ENCODE measurements at regions not wholly inside any gene's neighbourhood (a gene's known extent, or its start where the extent isn't known, plus 50 kb on each side); places are given as distances from the start of the nearest gene placed in this dataset.

DNA sequence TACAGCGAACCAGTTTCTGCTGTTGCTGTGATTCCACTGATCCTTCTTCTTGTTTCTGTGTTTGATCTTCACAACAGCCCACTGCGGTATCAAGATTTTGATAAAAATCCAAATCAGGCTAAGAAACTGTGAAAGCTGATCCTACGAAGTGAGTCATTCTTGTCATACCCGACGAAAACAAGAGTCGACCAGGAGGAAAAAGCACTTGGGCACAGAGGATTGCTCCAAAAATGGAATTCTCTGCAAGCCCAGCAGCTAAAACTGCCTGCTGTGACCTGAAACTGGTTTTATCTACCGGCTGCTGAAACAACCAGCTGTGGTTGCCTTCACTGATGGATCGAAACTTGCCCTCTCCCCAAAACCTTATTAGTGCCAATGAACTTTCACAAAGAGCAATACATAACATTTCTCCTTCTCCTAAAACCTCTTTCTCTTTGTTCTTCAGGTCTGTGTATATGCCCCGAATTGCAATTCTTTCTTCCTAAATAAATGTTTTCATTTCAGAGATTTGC is 607.0 kb upstream of the PRKX start:
- Histone ChIP-seq H3K4me1 (ENCODE audit: control insufficient read depth, insufficient read depth, low read length) (no peaks in the 10 kb centered on the region), H3K36me3 (ENCODE audit: control insufficient read depth, insufficient read depth, low read length) (no peaks in the 10 kb centered on the region), H3K27me3 (ENCODE audit: control insufficient read depth, insufficient read depth, low read length) (no peaks in the 10 kb centered on the region), H3K4me3 (ENCODE audit: low read length) (peak overlapping the region; percentile 8), H3K9ac (ENCODE audit: low read length) (no peak overlapping the region), H3K27ac (ENCODE audit: low read depth, low read length) (no peak overlapping the region)

DNA sequence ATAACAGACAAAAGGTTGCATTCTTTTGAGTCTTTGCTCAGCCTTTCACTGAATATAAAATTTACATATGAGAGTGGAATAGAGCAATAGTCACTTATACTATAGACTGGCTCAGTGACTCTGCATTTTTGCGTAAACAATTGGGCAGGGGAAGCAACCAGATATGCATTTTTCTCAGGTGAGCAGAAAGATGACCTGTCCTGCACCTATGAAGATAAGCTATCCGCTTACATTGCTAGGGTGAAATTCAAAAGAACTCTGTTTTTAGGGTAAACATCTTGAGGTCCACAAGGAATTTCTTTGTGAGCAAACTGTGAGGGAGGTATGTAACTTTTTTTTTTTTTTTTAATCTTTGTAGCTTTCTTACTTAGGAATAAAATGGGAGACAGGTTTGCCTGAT is 602.4 kb upstream of the PRKX start:
- no peak overlapping the region for H3K9ac ChIP-seq (ENCODE audit: low read length)
- H3K27ac ChIP-seq (ENCODE audit: low read depth, low read length) = no peak overlapping the region
- H3K36me3 ChIP-seq (ENCODE audit: control insufficient read depth, insufficient read depth, low read length) = no peaks in the 10 kb centered on the region
- H3K4me1 ChIP-seq (ENCODE audit: control insufficient read depth, insufficient read depth, low read length) = no peaks in the 10 kb centered on the region
- H3K4me3 ChIP-seq (ENCODE audit: low read length) = no peak overlapping the region
- no peaks in the 10 kb centered on the region for H3K27me3 ChIP-seq (ENCODE audit: control insufficient read depth, insufficient read depth, low read length)

DNA sequence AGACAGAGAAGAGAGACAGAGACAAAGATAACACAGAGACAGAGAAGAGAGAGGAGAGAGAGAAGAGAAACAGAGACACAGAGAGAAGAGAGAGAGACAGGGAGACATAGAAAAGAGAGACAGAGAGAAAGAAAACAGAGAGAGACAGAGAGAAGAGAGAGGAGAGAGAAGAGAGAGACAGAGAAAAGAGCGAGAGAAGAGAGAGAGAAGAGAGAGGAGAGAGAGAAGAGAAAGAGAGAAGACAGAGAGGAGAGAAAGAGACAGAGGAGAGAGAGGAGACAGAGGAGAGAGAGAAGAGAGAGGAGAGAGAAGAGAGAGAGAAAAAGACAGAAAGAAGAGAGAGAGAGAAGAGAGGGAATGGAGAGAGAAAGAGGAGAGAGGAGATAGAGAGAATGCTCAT is 601.1 kb upstream of the PRKX start:
- no peaks in the 10 kb centered on the region for H3K27me3 ChIP-seq (ENCODE audit: control insufficient read depth, insufficient read depth, low read length)
- H3K9ac ChIP-seq (ENCODE audit: low read length) = no peak overlapping the region
- H3K4me1 ChIP-seq (ENCODE audit: control insufficient read depth, insufficient read depth, low read length) = no peaks in the 10 kb centered on the region
- no peak overlapping the region for H3K27ac ChIP-seq (ENCODE audit: low read depth, low read length)
- H3K4me3 ChIP-seq (ENCODE audit: low read length) = no peak overlapping the region
- H3K36me3 ChIP-seq (ENCODE audit: control insufficient read depth, insufficient read depth, low read length) = no peaks in the 10 kb centered on the region

DNA sequence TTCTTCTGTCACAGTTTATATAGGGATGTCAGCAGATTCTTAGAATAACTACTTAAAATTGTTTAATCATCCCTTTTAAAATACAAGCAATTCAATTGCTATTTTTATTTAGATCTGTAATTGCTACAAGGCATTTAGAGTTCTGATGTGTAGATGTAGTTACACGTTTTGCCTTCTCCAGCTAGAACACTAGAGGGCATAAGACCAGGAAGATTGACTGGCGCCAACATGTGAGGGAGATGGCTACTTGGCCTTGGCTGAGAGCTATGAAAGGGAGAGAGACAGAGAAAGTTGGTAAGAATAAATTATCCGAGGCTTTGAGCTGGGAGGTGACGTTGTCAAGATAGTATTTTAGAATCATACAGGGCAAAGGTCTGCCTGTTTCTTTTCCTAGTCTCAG is 563.7 kb upstream of the PRKX start:
- H3K9ac ChIP-seq (ENCODE audit: low read length) = no peak overlapping the region
- H3K4me3 ChIP-seq (ENCODE audit: low read length) = no peak overlapping the region
- H3K27ac ChIP-seq (ENCODE audit: low read depth, low read length) = no peak overlapping the region
- no peaks in the 10 kb centered on the region for H3K4me1 ChIP-seq (ENCODE audit: control insufficient read depth, insufficient read depth, low read length)
- no peaks in the 10 kb centered on the region for H3K36me3 ChIP-seq (ENCODE audit: control insufficient read depth, insufficient read depth, low read length)
- H3K27me3 ChIP-seq (ENCODE audit: control insufficient read depth, insufficient read depth, low read length) = no peaks in the 10 kb centered on the region

DNA sequence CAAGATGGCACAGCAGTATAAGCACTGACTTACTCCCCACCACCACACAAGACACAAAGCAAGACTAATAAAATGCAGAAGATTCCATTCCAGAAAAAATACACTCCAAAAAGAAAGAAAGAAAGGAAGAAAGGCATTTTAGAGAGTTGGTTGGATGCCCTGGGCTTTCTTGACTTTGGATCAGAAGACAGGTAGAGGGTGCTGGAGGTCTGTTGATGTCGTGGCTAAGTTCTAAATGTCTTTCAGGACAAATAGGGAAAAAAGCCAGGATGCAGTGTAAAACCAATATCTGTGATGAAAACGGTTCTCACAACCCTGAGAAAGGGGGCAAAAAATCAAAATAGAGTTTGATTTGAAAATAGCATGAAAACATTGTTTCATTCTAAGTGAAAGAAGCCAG is 555.2 kb upstream of the PRKX start:
- no peak overlapping the region for H3K4me3 ChIP-seq (ENCODE audit: low read length)
- H3K4me1 ChIP-seq (ENCODE audit: control insufficient read depth, insufficient read depth, low read length) = no peaks in the 10 kb centered on the region
- H3K27ac ChIP-seq (ENCODE audit: low read depth, low read length) = no peak overlapping the region
- H3K36me3 ChIP-seq (ENCODE audit: control insufficient read depth, insufficient read depth, low read length) = no peaks in the 10 kb centered on the region
- H3K27me3 ChIP-seq (ENCODE audit: control insufficient read depth, insufficient read depth, low read length) = no peaks in the 10 kb centered on the region
- H3K9ac ChIP-seq (ENCODE audit: low read length) = no peak overlapping the region

DNA sequence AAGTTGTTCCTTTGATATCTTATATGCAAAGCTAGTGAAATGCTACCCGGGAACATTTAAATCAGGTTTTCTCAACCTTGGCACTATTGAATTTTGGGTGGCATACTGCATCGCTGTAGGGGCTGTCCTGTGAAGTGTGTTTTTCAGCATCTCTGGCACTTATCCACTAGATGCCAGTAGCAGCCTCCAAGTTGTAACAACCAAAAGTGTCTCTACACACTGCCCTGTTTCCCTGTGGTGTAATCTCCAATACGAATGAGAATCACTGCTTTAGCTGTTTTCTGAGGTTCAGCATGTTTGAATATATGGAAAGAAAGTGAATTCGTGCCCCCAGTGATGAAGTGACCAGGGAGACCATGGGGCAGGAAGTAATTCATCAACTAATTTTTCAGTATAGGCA is 551.6 kb upstream of the PRKX start:
- Histone ChIP-seq H3K27ac (ENCODE audit: low read depth, low read length) (no peak overlapping the region), H3K4me3 (ENCODE audit: low read length) (no peak overlapping the region), H3K27me3 (ENCODE audit: control insufficient read depth, insufficient read depth, low read length) (no peaks in the 10 kb centered on the region), H3K4me1 (ENCODE audit: control insufficient read depth, insufficient read depth, low read length) (no peaks in the 10 kb centered on the region), H3K9ac (ENCODE audit: low read length) (no peak overlapping the region), H3K36me3 (ENCODE audit: control insufficient read depth, insufficient read depth, low read length) (no peaks in the 10 kb centered on the region)

DNA sequence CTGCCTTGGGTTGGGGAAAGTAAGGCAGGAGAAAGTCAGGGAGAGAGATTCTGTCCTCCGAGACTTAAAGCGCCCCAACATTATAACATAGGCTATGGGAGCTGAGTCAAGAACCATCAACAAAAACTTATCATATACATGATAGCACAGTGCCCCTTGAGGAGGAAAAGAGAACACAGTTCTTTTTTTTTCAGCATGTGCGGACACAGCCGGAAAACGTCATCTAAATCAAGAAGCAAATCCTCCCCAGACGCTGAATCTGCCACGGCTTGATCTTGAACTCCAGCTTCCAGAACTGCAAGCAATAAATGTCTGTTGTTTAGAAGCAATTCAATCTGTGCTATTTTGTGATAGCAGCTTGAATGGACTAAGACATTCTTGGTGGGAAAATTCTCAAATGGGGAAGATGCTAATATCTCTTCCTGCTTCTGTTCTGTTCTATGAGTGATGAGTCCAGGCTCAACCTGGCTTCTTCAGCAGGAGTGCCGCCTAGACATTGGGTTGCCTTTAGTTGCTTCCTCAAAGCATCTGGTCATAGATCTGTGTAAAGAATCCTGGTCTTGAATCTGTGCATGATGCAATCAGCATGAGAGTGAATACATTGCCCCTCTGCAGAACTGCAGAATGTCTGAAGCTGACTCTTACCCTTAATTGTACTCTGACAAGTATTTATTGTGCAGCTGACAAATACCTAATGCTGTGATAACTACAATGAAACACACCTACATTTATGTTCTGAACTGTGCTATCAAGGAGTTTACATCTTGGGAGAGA is 549.8 kb upstream of the PRKX start:
- H3K36me3 ChIP-seq (ENCODE audit: control insufficient read depth, insufficient read depth, low read length) = no peaks in the 10 kb centered on the region
- H3K27me3 ChIP-seq (ENCODE audit: control insufficient read depth, insufficient read depth, low read length) = no peaks in the 10 kb centered on the region
- H3K4me1 ChIP-seq (ENCODE audit: control insufficient read depth, insufficient read depth, low read length) = no peaks in the 10 kb centered on the region
- H3K4me3 ChIP-seq (ENCODE audit: low read length) = no peak overlapping the region
- H3K27ac ChIP-seq (ENCODE audit: low read depth, low read length) = no peak overlapping the region
- no peak overlapping the region for H3K9ac ChIP-seq (ENCODE audit: low read length)

DNA sequence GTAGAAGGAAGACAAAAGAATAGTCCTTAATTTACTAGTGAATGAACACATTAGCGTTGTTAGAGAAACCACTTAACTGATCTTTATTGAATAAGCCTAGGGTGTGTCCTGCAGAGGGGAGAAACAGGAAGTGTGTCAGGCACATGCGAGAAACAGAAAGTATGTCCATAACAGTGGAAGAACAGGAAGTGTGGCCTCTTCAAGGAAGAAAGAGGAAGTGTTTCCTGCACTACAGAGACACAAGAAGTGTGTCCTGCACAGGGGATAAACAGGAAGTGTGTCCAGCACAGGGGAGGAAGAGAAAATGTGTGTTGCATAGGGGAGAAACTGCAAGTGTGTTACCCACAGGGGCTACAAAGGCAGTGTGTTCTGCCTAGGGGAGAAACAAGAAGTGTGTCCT is 539.6 kb upstream of the PRKX start:
- Histone ChIP-seq H3K36me3 (ENCODE audit: control insufficient read depth, insufficient read depth, low read length) (no peaks in the 10 kb centered on the region), H3K27me3 (ENCODE audit: control insufficient read depth, insufficient read depth, low read length) (no peaks in the 10 kb centered on the region), H3K9ac (ENCODE audit: low read length) (no peak overlapping the region), H3K4me3 (ENCODE audit: low read length) (no peak overlapping the region), H3K27ac (ENCODE audit: low read depth, low read length) (no peak overlapping the region), H3K4me1 (ENCODE audit: control insufficient read depth, insufficient read depth, low read length) (no peaks in the 10 kb centered on the region)

DNA sequence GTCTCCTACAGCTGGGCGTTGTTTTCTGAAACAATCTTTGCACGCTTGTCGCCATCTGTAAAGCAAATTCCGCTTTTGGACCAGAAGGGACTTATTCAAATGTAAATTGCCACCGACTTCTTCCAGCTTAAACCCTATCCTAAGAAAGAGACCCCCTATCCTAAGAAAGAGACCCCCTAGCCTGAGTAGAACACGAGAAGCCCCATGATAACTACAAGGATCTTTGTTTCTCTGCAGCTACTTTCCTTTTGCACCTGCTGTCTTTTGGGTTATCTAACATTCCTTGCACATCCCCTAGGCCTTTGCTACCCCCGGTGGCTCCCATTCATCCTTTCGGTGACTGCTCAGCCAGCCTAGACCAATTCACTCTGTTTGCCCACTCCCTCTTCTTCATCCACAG is 536.0 kb upstream of the PRKX start:
- Histone ChIP-seq H3K4me3 (ENCODE audit: low read length) (no peak overlapping the region), H3K9ac (ENCODE audit: low read length) (no peak overlapping the region), H3K27ac (ENCODE audit: low read depth, low read length) (no peak overlapping the region), H3K4me1 (ENCODE audit: control insufficient read depth, insufficient read depth, low read length) (no peaks in the 10 kb centered on the region), H3K27me3 (ENCODE audit: control insufficient read depth, insufficient read depth, low read length) (no peaks in the 10 kb centered on the region), H3K36me3 (ENCODE audit: control insufficient read depth, insufficient read depth, low read length) (no peaks in the 10 kb centered on the region)

DNA sequence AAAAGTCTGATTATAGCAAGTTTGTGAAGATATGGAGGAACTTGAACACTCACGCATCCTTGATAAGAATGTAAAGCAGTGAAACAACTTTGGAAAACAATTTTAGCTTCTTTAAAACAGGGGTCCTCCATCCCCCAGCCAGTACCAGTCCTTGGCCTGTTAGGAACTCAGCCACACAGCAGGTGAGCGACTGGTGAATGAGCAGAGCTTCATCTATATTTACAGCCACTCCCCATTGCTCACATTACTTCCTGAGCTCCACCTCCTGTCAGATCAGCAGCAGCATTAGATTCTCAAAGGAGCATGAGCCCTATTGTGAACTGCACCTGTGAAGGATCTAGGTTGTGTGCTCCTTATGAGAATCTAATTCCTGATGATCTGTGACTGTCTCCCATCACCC is 530.3 kb upstream of the PRKX start:
- no peaks in the 10 kb centered on the region for H3K4me1 ChIP-seq (ENCODE audit: control insufficient read depth, insufficient read depth, low read length)
- H3K9ac ChIP-seq (ENCODE audit: low read length) = no peak overlapping the region
- H3K27ac ChIP-seq (ENCODE audit: low read depth, low read length) = no peak overlapping the region
- no peaks in the 10 kb centered on the region for H3K27me3 ChIP-seq (ENCODE audit: control insufficient read depth, insufficient read depth, low read length)
- H3K36me3 ChIP-seq (ENCODE audit: control insufficient read depth, insufficient read depth, low read length) = no peaks in the 10 kb centered on the region
- H3K4me3 ChIP-seq (ENCODE audit: low read length) = no peak overlapping the region

DNA sequence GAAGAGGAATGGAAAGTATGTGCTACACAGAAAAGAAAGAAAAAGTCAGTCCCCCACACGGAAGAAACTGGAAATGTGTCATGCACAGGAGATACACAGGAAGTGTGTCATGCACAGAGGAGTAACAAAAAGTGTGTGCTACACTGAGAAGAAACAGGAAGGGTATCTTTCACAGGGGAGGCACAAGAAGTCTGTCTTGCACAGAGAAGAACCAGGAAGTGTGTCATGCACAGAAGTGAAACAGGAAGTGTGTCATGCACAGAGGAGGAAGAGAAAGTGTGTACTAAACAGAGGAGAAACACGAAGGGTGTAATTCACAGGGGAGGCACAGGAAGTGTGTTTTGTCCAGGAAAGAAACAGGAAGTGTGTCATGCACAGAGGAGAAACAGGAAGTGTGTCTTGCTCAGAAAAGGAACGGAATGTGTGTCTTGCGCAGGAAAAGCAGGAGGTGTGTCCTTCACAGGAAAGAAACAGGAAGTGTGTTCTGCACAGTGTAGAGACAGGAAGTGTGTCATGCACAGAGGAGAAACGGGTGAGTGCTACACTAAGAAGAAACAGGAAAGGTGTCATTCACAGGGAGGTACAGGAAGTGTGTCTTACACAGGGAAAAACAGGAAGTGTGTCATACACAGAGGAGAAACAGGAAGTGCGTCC is 527.2 kb upstream of the PRKX start:
- no peaks in the 10 kb centered on the region for H3K4me1 ChIP-seq (ENCODE audit: control insufficient read depth, insufficient read depth, low read length)
- no peak overlapping the region for H3K9ac ChIP-seq (ENCODE audit: low read length)
- H3K4me3 ChIP-seq (ENCODE audit: low read length) = no peak overlapping the region
- H3K27me3 ChIP-seq (ENCODE audit: control insufficient read depth, insufficient read depth, low read length) = no peaks in the 10 kb centered on the region
- H3K27ac ChIP-seq (ENCODE audit: low read depth, low read length) = no peak overlapping the region
- H3K36me3 ChIP-seq (ENCODE audit: control insufficient read depth, insufficient read depth, low read length) = no peaks in the 10 kb centered on the region

DNA sequence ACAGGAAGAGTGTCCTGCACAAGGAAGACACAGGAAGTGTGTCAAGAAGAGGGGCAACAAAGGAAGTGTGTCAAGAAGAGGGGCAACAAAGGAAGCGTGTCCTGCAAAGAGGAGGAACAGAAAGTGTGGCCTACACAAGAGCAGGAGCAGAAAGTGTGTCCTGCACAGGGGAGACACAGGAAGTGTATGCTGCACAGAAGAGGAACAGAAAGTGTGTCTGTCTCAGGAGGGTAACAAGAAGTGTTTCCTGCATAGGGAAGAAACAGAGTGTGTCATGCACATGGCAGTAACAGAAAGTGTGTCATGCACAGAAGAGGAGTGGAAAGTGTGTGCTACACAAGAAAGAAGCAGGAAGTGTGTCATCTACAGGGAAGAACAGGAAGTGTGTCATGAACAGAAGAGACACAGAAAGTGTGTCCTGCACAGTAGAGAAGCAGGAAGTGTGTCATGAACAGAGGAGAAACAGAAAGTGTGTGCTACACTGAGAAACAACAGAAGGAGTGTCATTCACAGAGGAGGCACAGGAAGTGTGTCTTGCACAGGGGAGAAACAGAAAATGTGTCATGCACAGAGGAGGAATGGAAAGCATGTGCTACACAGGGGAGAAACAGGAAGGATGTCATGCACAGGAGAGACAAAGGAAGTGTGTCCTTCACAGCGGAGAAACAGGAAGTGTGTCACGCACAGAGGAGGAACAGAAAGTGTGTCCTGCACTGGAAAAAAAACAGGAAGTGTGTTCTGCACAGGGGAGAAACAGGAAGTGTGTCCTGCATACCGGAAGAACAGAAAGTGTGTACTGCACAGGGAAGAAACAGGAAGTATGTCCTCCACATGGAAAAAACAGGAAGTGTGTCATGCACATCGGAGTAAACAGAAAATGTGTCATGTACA is 526.4 kb upstream of the PRKX start:
- Histone ChIP-seq H3K36me3 (ENCODE audit: control insufficient read depth, insufficient read depth, low read length) (no peaks in the 10 kb centered on the region), H3K27me3 (ENCODE audit: control insufficient read depth, insufficient read depth, low read length) (no peaks in the 10 kb centered on the region), H3K9ac (ENCODE audit: low read length) (no peak overlapping the region), H3K4me1 (ENCODE audit: control insufficient read depth, insufficient read depth, low read length) (no peaks in the 10 kb centered on the region), H3K4me3 (ENCODE audit: low read length) (no peak overlapping the region), H3K27ac (ENCODE audit: low read depth, low read length) (no peak overlapping the region)
